ENCODE measurements at regions not wholly inside any gene's neighbourhood (a gene's known extent, or its start where the extent isn't known, plus 50 kb on each side); places are given as distances from the start of the nearest gene placed in this dataset.

- FAIRE-seq (no peak), DNase-seq (ENCODE audit: insufficient read length, low spot score) (no peak)
These were observed 668.0 kb downstream of the ETS1 start for GRCh38 chr11:127919206-127920000.

- FAIRE-seq = no peak
These were observed 685.0 kb downstream of the ETS1 start for GRCh38 chr11:127902382-127902781.

GRCh38 chr11:127898422-127899365 lies 688.7 kb downstream of the ETS1 start:
- FAIRE-seq (no peak), DNase-seq (ENCODE audit: insufficient read length, low spot score) (no peak)

More at GRCh38 chr11:127902382-127902781, 685.0 kb downstream of the ETS1 start:
- DNase-seq (ENCODE audit: insufficient read length, low spot score) = no peak

GRCh38 chr11:127895776-127896175 lies 691.6 kb downstream of the ETS1 start:
- FAIRE-seq (no peak), DNase-seq (ENCODE audit: insufficient read length, low spot score) (no peak)

GRCh38 chr11:127894316-127894715 lies 693.0 kb downstream of the ETS1 start:
- DNase-seq (ENCODE audit: insufficient read length, low spot score) = no peak
- FAIRE-seq = no peak

- no peak for DNase-seq (ENCODE audit: insufficient read length, low spot score)
- no peak for FAIRE-seq
These were observed 697.2 kb downstream of the ETS1 start for GRCh38 chr11:127890030-127890615.

- DNase-seq (ENCODE audit: insufficient read length, low spot score) (no peak), FAIRE-seq (no peak)
These were observed 699.0 kb downstream of the ETS1 start for GRCh38 chr11:127888386-127888785.

GRCh38 chr11:127875131-127875530 lies 712.2 kb downstream of the ETS1 start:
- DNase-seq (ENCODE audit: insufficient read length, low spot score) = no peak
- no peak for FAIRE-seq

- DNase-seq (ENCODE audit: insufficient read length, low spot score) = no peak
- no peak for FAIRE-seq
These were observed 713.9 kb downstream of the ETS1 start for GRCh38 chr11:127873478-127873877.

GRCh38 chr11:127866109-127866508 lies 721.2 kb downstream of the ETS1 start:
- FAIRE-seq = no peak
- no peak for DNase-seq (ENCODE audit: insufficient read length, low spot score)

- FAIRE-seq (no peak), DNase-seq (ENCODE audit: insufficient read length, low spot score) (no peak)
These were observed 722.5 kb downstream of the ETS1 start for GRCh38 chr11:127864861-127865260.

GRCh38 chr11:127862406-127862805 lies 725.0 kb downstream of the ETS1 start:
- DNase-seq (ENCODE audit: insufficient read length, low spot score) = no peak
- FAIRE-seq = no peak

- FAIRE-seq = no peak
These were observed 727.4 kb downstream of the ETS1 start for GRCh38 chr11:127859941-127860354.

GRCh38 chr11:127844876-127845275 lies 742.5 kb downstream of the ETS1 start:
- FAIRE-seq (no peak), DNase-seq (ENCODE audit: insufficient read length, low spot score) (no peak)

More at GRCh38 chr11:127859941-127860354, 727.4 kb downstream of the ETS1 start:
- no peak for DNase-seq (ENCODE audit: insufficient read length, low spot score)

GRCh38 chr11:127843483-127844396 lies 743.6 kb downstream of the ETS1 start:
- DNase-seq (ENCODE audit: insufficient read length, low spot score) (peak; percentile 10), FAIRE-seq (no peak)

- FAIRE-seq (no peak), DNase-seq (ENCODE audit: insufficient read length, low spot score) (no peak)
These were observed 762.2 kb downstream of the ETS1 start for GRCh38 chr11:127825183-127825582.

GRCh38 chr11:127818625-127819024 lies 768.7 kb downstream of the ETS1 start:
- no peak for FAIRE-seq
- DNase-seq (ENCODE audit: insufficient read length, low spot score) = no peak

GRCh38 chr11:127816962-127817361 lies 770.4 kb downstream of the ETS1 start:
- no peak for FAIRE-seq
- DNase-seq (ENCODE audit: insufficient read length, low spot score) = no peak

- FAIRE-seq (no peak), DNase-seq (ENCODE audit: insufficient read length, low spot score) (no peak)
These were observed 772.0 kb downstream of the ETS1 start for GRCh38 chr11:127815331-127815730.

GRCh38 chr11:127806501-127806900 lies 780.9 kb downstream of the ETS1 start:
- DNase-seq (ENCODE audit: insufficient read length, low spot score) (no peak), FAIRE-seq (no peak)
